ENCODE measurements at regions not wholly inside any gene's neighbourhood (a gene's known extent, or its start where the extent isn't known, plus 50 kb on each side); places are given as distances from the start of the nearest gene placed in this dataset.

DNA sequence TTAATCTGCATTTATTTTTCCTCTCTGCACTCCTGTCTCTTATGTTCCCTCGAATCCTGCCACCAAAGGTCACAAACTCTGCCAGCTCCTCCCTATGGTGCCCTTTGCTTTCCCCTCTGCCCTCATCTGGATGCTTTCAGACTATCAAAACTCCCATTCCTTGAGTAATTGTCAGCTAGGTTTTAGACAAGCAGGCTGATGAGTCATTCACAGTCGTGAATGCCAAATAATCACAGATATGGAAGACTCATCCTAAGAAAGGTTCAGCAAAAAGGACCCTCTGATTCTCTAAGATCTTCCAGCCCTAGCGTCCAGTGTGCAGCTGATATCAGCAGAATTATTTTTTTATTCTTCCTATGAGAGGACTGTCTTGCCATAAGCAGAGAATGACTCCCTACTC, 104.5 kb upstream of the NUDT12 start:
- ATAC-seq: peak; percentile 33 to 53 (median 50)

DNA sequence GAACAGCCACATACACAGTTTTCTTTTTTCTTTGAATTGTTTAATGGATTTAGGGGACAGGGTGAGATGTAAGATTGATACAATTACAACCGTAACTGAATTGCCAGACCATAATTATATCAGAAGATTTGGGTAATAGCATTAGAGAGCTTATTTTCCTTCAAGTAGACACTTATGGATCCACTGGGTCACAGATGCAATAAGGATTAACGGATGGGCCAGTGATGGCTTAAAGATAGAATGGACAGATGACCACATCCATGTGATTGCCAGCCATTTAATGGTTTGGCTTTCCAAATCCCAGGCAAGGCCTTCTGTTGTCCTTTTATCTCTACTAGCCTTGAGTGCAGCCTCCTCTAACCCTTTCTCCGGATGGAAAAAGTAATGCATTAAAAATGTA, 94.7 kb upstream of the NUDT12 start:
- no peak for TF ChIP-seq POLR2A (IDR thresholded peaks at IDR 0.05)
- TF ChIP-seq, protein P1, sequence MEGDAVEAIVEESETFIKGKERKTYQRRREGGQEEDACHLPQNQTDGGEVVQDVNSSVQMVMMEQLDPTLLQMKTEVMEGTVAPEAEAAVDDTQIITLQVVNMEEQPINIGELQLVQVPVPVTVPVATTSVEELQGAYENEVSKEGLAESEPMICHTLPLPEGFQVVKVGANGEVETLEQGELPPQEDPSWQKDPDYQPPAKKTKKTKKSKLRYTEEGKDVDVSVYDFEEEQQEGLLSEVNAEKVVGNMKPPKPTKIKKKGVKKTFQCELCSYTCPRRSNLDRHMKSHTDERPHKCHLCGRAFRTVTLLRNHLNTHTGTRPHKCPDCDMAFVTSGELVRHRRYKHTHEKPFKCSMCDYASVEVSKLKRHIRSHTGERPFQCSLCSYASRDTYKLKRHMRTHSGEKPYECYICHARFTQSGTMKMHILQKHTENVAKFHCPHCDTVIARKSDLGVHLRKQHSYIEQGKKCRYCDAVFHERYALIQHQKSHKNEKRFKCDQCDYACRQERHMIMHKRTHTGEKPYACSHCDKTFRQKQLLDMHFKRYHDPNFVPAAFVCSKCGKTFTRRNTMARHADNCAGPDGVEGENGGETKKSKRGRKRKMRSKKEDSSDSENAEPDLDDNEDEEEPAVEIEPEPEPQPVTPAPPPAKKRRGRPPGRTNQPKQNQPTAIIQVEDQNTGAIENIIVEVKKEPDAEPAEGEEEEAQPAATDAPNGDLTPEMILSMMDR (IDR thresholded peaks at IDR 0.05): no peak
- intact Hi-C loops (cut with DNase I): no loop called here

More for the DNA sequence above, 104.5 kb upstream of the NUDT12 start:
- TF ChIP-seq POLR2A (IDR thresholded peaks at IDR 0.05): no peak
- TF ChIP-seq, protein P1 (IDR thresholded peaks at IDR 0.05): no peak
- H3K4me3 ChIP-seq: no peak overlapping the region
- intact Hi-C loops (cut with DNase I): no loop called here
- 27% methylated on average over 3 of the region's 3 CpGs for WGBS (ENCODE audit: insufficient coverage, low coverage, low lambda C conversion rate, missing lambda C conversion rate)
- H3K9me3 ChIP-seq: no peaks in the 10 kb centered on the region
- no peaks in the 10 kb centered on the region for H3K27me3 ChIP-seq
- no peaks in the 10 kb centered on the region for H3K4me1 ChIP-seq
- no peak overlapping the region for H3K27ac ChIP-seq
- H3K36me3 ChIP-seq: no peaks in the 10 kb centered on the region
- no peak for DNase-seq

GRCh38 chr5:103648086-103648485, 85.5 kb upstream of the NUDT12 start:
- intact Hi-C loops (cut with DNase I): no loop called here
- WGBS (ENCODE audit: insufficient coverage, low coverage, low lambda C conversion rate, missing lambda C conversion rate): 71% methylated on average over 2 of the region's 2 CpGs

More for the DNA sequence above, 94.7 kb upstream of the NUDT12 start:
- Histone ChIP-seq H3K27me3 (no peaks in the 10 kb centered on the region), H3K4me1 (no peaks in the 10 kb centered on the region), H3K27ac (no peak overlapping the region), H3K36me3 (no peaks in the 10 kb centered on the region), H3K9me3 (no peaks in the 10 kb centered on the region), H3K4me3 (no peak overlapping the region)
- ATAC-seq (no peak), DNase-seq (no peak)
- 84% methylated on average over 3 of the region's 3 CpGs for WGBS (ENCODE audit: insufficient coverage, low coverage, low lambda C conversion rate, missing lambda C conversion rate)

GRCh38 chr5:103646698-103647614, 84.4 kb upstream of the NUDT12 start:
- Histone ChIP-seq H3K4me3 (no peak overlapping the region), H3K9me3 (no peaks in the 10 kb centered on the region), H3K27me3 (no peaks in the 10 kb centered on the region), H3K36me3 (no peaks in the 10 kb centered on the region), H3K27ac (no peak overlapping the region), H3K4me1 (peaks cover 0 to 3% (median 0%) of the 10 kb centered on the region in 4 donors)
- intact Hi-C loops (cut with DNase I): no loop called here
- DNase-seq (no peak), ATAC-seq (no peak)
- TF ChIP-seq, protein P1 (IDR thresholded peaks at IDR 0.05): no peak
- TF ChIP-seq POLR2A (IDR thresholded peaks at IDR 0.05): no peak
- 79% methylated on average over 6 of the region's 6 CpGs for WGBS (ENCODE audit: insufficient coverage, low coverage, low lambda C conversion rate, missing lambda C conversion rate)

More at GRCh38 chr5:103648086-103648485, 85.5 kb upstream of the NUDT12 start:
- Histone ChIP-seq H3K36me3 (no peaks in the 10 kb centered on the region), H3K27me3 (no peaks in the 10 kb centered on the region), H3K9me3 (no peaks in the 10 kb centered on the region), H3K4me3 (no peak overlapping the region), H3K27ac (no peak overlapping the region), H3K4me1 (peaks cover 0 to 3% (median 0%) of the 10 kb centered on the region in 4 donors)
- TF ChIP-seq, protein P1 (IDR thresholded peaks at IDR 0.05): no peak
- no peak for TF ChIP-seq POLR2A (IDR thresholded peaks at IDR 0.05)
- no peak for ATAC-seq
- no peak for DNase-seq

Data from right lobe of liver (tissue), 6 donors.